Gastroesophageal sphincter (tissue), 4 donors: ENCODE measurements at regions not wholly inside any gene's neighbourhood (a gene's known extent, or its start where the extent isn't known, plus 50 kb on each side); places are given as distances from the start of the nearest gene placed in this dataset.
"Not testable (repeated sequence)": the region's sequence is repeated elsewhere in the genome, so short reads cannot be mapped to it uniquely, and the experiment has no call there.

Experiments
- ATAC-seq: fragments of 150-250 bp; one replicate; pipeline ENCODE4 v1.9.1; 2016; ENCODE audit warnings: mild to moderate bottlenecking, moderate library complexity
- H3K27ac ChIP-seq, 4 donors: fragments of 200-600 bp; sonication (generic) in 3 of 4; 1 replicate in 3 of 4; 2 replicates in 1 of 4; pipeline ENCODE4 v1.5.1; 2016 to 2019
- H3K27me3 ChIP-seq: fragments of 200-600 bp; sonication (generic); one replicate; pipeline ENCODE4 v1.5.1; 2019
- H3K36me3 ChIP-seq, 2 donors: fragments of 200-600 bp; sonication (generic); one replicate each; pipeline ENCODE4 v1.5.1; 2019; ENCODE audit warnings: control low read depth in 1 of 2
- H3K4me1 ChIP-seq, 3 donors: fragments of 200-600 bp; sonication (generic); 1 replicate in 2 of 3; 2 replicates in 1 of 3; pipeline ENCODE4 v1.5.1; 2016 to 2019; ENCODE audit warnings: control low read depth in 2 of 3
- H3K4me3 ChIP-seq, 2 donors: fragments of 200-600 bp; sonication (generic); one replicate each; pipeline ENCODE4 v1.5.1; 2019; ENCODE audit warnings: mild to moderate bottlenecking in 1 of 2, moderate library complexity in 1 of 2
- H3K9me3 ChIP-seq, 3 donors: fragments of 200-600 bp; sonication (generic); one replicate each; pipeline ENCODE4 v1.5.1; 2017 to 2019; ENCODE audit warnings: control low read depth in 2 of 3
- EP300 ChIP-seq: sonication (generic); formaldehyde crosslinking; IDR thresholded peaks from one replicate; pipeline ENCODE4 v1.6.1; 2017; ENCODE audit warnings: antibody characterized with exemption, mild to moderate bottlenecking
- POLR2A ChIP-seq, 2 donors: fragments of 450-650 bp; IDR thresholded peaks; one replicate each; pipeline ENCODE4 v1.6.1; 2017; ENCODE audit warnings: antibody characterized with exemption in 2 of 2, mild to moderate bottlenecking in 2 of 2, moderate library complexity in 1 of 2
- POLR2AphosphoS5 ChIP-seq: sonication (generic); formaldehyde crosslinking; IDR thresholded peaks from one replicate; pipeline ENCODE4 v1.6.1; 2017; ENCODE audit warnings: antibody characterized with exemption
- WGBS, 2 donors: methylation state at CpG; one replicate each; pipeline ENCODE4 v1.1.5; 2018; ENCODE audit warnings: low coverage in 1 of 2; 5-methylcytosine and 5-hydroxymethylcytosine counted together
- TF ChIP-seq, protein P1 (sequence below), 4 experiments: fragments of 200-600 bp in 2 of 4; fragments of 450-650 bp in 2 of 4; sonication (generic) in 1 of 4; IDR thresholded peaks; one replicate each; pipeline ENCODE4 v1.5.1; 2017 to 2019; ENCODE audit warnings: antibody characterized with exemption in 4 of 4, mild to moderate bottlenecking in 2 of 4, moderate library complexity in 2 of 4

DNA sequence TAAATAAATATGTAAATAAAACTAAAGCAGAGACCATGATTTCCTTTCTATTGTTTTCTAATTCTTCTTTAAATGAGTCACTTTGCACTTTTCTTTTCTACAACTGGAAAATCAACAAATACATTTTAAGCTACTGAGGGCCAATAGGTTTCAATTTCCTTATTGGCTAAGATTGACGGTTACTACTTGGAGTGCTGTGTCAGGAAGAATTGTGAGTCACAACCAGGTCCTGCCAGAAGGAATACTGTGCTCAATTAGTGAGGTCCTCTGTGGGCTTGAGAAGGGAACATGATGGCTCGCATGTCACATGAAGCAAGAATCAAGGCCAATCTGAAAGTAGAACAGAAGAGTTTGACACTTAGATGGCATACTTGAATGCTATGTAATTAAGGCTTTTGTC lies 110.8 kb downstream of the HMHB1 start:
- Histone ChIP-seq H3K27ac (no peak overlapping the region), H3K27me3 (no peaks in the 10 kb centered on the region), H3K4me1 (no peaks in the 10 kb centered on the region), H3K9me3 (no peaks in the 10 kb centered on the region), H3K36me3 (no peaks in the 10 kb centered on the region), H3K4me3 (no peak overlapping the region)
- no peak for TF ChIP-seq POLR2A (IDR thresholded peaks at IDR 0.05)
- TF ChIP-seq, protein P1, sequence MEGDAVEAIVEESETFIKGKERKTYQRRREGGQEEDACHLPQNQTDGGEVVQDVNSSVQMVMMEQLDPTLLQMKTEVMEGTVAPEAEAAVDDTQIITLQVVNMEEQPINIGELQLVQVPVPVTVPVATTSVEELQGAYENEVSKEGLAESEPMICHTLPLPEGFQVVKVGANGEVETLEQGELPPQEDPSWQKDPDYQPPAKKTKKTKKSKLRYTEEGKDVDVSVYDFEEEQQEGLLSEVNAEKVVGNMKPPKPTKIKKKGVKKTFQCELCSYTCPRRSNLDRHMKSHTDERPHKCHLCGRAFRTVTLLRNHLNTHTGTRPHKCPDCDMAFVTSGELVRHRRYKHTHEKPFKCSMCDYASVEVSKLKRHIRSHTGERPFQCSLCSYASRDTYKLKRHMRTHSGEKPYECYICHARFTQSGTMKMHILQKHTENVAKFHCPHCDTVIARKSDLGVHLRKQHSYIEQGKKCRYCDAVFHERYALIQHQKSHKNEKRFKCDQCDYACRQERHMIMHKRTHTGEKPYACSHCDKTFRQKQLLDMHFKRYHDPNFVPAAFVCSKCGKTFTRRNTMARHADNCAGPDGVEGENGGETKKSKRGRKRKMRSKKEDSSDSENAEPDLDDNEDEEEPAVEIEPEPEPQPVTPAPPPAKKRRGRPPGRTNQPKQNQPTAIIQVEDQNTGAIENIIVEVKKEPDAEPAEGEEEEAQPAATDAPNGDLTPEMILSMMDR (IDR thresholded peaks at IDR 0.05), result no peak
- no peak for TF ChIP-seq EP300
- TF ChIP-seq POLR2AphosphoS5, result no peak
- peak; percentile 66 for ATAC-seq
- WGBS, 2 donors, result 26 to 75% methylated on average over 1 to 2 of the region's 2 CpGs

DNA sequence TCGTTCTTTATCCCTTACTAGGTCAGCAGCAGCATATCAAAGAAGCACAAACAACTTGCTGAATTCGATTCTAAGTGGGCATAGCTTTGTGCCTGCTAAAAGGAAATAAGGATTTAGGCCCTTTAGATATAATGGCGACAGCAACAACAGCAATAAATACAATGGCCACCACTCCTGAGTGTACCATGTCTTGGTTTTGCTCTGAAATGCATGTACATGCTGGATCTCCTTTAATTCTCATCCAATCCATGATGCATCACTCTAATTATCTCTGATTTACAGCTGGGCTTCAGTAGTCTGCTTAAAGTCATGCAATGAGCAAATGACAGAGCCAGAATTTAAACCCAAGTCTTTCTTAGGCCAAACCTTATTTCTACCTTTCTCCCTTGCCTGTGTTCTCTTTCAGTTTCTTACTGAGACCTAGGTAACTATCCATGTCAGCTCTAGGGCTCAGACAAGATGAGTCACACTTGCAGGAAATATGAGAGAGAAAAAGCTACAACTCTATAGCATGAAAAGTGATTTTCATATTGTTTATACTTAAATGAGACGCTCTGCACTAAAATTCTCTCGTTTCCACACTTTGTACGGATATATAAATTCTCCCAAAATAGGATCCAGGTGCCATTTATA lies 111.8 kb downstream of the HMHB1 start:
- no peaks in the 10 kb centered on the region for H3K36me3 ChIP-seq
- H3K4me3 ChIP-seq, result no peak overlapping the region
- no peak for ATAC-seq
- no peak for TF ChIP-seq POLR2A (IDR thresholded peaks at IDR 0.05)
- no peak for TF ChIP-seq EP300
- TF ChIP-seq POLR2AphosphoS5, result no peak
- TF ChIP-seq, protein P1 (IDR thresholded peaks at IDR 0.05), result no peak
- H3K4me1 ChIP-seq, result no peaks in the 10 kb centered on the region
- no peaks in the 10 kb centered on the region for H3K9me3 ChIP-seq
- 63 to 71% methylated on average over 6 of the region's 6 CpGs for WGBS, 2 donors
- H3K27ac ChIP-seq, result no peak overlapping the region
- H3K27me3 ChIP-seq, result no peaks in the 10 kb centered on the region

DNA sequence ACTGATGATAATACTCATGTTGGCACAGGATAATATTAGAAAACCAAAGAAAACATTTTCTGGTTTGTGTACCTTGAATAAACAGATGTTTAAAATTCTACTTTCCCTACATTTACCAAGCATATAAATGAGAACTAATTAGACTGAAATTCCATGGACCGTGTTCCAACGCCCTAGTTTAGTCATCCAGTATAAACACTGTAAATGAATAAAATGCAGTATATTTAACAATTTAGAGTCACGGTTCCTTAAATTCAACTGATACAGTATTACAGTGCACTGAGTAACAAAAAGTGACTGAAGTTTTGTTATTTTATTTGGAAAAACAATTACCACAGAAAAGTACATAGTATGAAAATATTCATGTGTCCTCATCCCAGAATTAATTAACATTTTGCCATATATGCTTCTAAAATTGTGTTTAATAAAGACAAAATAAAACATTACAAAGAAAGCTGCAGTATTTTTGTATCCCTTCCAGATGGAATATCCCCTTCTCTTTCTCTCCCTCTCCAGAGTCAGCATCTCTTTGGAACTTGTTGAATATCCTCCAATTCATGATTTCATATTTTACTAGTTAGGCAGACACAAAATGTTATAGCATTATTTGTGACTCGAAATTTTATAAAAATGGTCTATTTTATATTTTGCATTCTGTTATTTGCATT lies 112.5 kb downstream of the HMHB1 start:
- no peaks in the 10 kb centered on the region for H3K9me3 ChIP-seq
- H3K4me1 ChIP-seq, result no peaks in the 10 kb centered on the region
- H3K4me3 ChIP-seq, result no peak overlapping the region
- 45 to 71% methylated on average over 4 of the region's 4 CpGs for WGBS, 2 donors
- ATAC-seq, result no peak
- TF ChIP-seq POLR2AphosphoS5, result no peak
- TF ChIP-seq EP300, result no peak
- TF ChIP-seq, protein P1 (IDR thresholded peaks at IDR 0.05), result no peak
- no peak for TF ChIP-seq POLR2A (IDR thresholded peaks at IDR 0.05)
- no peaks in the 10 kb centered on the region for H3K36me3 ChIP-seq
- H3K27ac ChIP-seq, result no peak overlapping the region
- H3K27me3 ChIP-seq, result no peaks in the 10 kb centered on the region

DNA sequence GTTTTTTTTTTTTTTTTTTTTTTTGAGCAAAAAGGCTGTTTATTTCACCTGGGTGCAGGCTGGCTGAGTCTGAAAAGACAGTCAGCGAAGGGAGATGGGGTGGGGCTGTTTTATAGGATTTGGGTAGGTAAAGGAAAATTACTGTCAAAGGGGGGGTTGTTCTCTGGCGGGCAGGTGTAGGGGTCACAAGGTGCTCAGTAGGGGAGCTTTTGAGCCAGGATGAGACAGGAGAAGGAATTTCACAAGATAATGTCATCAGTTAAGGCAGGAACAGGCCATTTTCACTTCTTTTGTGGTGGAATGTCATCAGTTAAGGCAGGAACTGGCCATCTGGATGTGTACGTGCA lies 113.0 kb downstream of the HMHB1 start:
- ATAC-seq, H3K36me3 ChIP-seq, H3K27me3 ChIP-seq, H3K4me3 ChIP-seq, H3K9me3 ChIP-seq, H3K27ac ChIP-seq, H3K4me1 ChIP-seq: not testable (repeated sequence)
- 100% methylated on average over 3 of the region's 3 CpGs; no CpG with 5 or more reads in 1 of the 2 donors for WGBS, 2 donors

DNA sequence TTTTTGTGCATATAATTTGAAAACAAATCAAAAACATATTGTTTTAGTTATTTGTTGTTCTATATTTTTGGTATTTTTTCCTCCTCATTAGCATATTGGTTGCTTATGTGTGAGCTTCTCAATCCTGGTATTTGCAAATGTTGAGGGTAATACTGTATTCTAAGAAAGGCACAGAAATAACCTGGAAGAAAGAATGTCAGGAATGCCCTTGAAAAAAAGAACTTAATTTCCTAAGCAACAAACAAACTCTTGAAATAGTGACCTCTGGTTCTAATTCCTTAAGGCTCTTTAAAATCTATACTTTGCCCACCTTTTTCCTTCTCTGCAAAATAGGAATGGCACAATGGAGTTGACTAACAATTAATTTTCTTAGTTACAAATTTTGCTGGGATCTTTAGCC lies 117.5 kb downstream of the HMHB1 start:
- no peak overlapping the region for H3K27ac ChIP-seq
- no peak for ATAC-seq
- H3K9me3 ChIP-seq, result peaks cover 0 to 11% (median 0%) of the 10 kb centered on the region in 3 donors
- H3K4me3 ChIP-seq, result no peak overlapping the region
- no peaks in the 10 kb centered on the region for H3K36me3 ChIP-seq
- TF ChIP-seq POLR2A (IDR thresholded peaks at IDR 0.05), result no peak
- TF ChIP-seq POLR2AphosphoS5, result no peak
- no peak for TF ChIP-seq EP300
- TF ChIP-seq, protein P1 (IDR thresholded peaks at IDR 0.05), result no peak
- H3K4me1 ChIP-seq, result no peaks in the 10 kb centered on the region
- no peaks in the 10 kb centered on the region for H3K27me3 ChIP-seq
